ENCODE measurements at regions not wholly inside any gene's neighbourhood (a gene's known extent, or its start where the extent isn't known, plus 50 kb on each side); places are given as distances from the start of the nearest gene placed in this dataset.

- ChIA-PET CTCF (no interaction called here), POLR2A (no interaction called here)
- no peak overlapping the region for H3K4me3 Mint-ChIP-seq
- H3K27ac Mint-ChIP-seq = no peak overlapping the region
- H3K27me3 Mint-ChIP-seq = peaks cover 37% of the 10 kb centered on the region
- no peak for DNase-seq
- H3K4me1 Mint-ChIP-seq = no peaks in the 10 kb centered on the region
- peaks cover 2% of the 10 kb centered on the region for H3K36me3 Mint-ChIP-seq (ENCODE audit: low read depth)
- H3K9me3 Mint-ChIP-seq = peaks cover 2% of the 10 kb centered on the region
Observed at GRCh38 chr22:22099833-22100812, 117.5 kb upstream of the TOP3B start.

GRCh38 chr22:22099194-22099486 lies 116.6 kb upstream of the TOP3B start:
- no peaks in the 10 kb centered on the region for H3K4me1 Mint-ChIP-seq
- H3K27me3 Mint-ChIP-seq = peaks cover 39% of the 10 kb centered on the region
- H3K9me3 Mint-ChIP-seq = peaks cover 2% of the 10 kb centered on the region
- CTCF ChIA-PET = no interaction called here
- H3K36me3 Mint-ChIP-seq (ENCODE audit: low read depth) = peaks cover 2% of the 10 kb centered on the region
- POLR2A ChIA-PET = no interaction called here
- DNase-seq = no peak
- no peak overlapping the region for H3K27ac Mint-ChIP-seq
- no peak overlapping the region for H3K4me3 Mint-ChIP-seq

- Mint-ChIP-seq H3K4me3 (no peak overlapping the region), H3K4me1 (peaks cover 4% of the 10 kb centered on the region), H3K36me3 (ENCODE audit: low read depth) (peaks cover 2% of the 10 kb centered on the region), H3K9me3 (peaks cover 2% of the 10 kb centered on the region), H3K27me3 (peaks cover 40% of the 10 kb centered on the region), H3K27ac (no peak overlapping the region)
- CTCF ChIA-PET = interaction anchor here (1.3 kb wide), 1 partner anchor 12 kb away, joined by 4 read pairs; no protein-coding TSS in a partner anchor
- no peak for DNase-seq
- POLR2A ChIA-PET = no interaction called here
Observed at GRCh38 chr22:22098457-22099193, 116.0 kb upstream of the TOP3B start.

- CTCF ChIA-PET = interaction anchor here (1.3 kb wide), 1 partner anchor 13 kb away, joined by 4 read pairs; no protein-coding TSS in a partner anchor
Observed at GRCh38 chr22:22097727-22098228, 115.2 kb upstream of the TOP3B start.

GRCh38 chr22:22094921-22095320 lies 112.3 kb upstream of the TOP3B start:
- POLR2A ChIA-PET = no interaction called here
- CTCF ChIA-PET = no interaction called here
- Mint-ChIP-seq H3K9me3 (peaks cover 2% of the 10 kb centered on the region), H3K27ac (no peak overlapping the region), H3K4me1 (peaks cover 20% of the 10 kb centered on the region), H3K4me3 (no peak overlapping the region), H3K27me3 (peaks cover 33% of the 10 kb centered on the region), H3K36me3 (ENCODE audit: low read depth) (peaks cover 2% of the 10 kb centered on the region)
- no peak for DNase-seq

More at GRCh38 chr22:22097727-22098228, 115.2 kb upstream of the TOP3B start:
- Mint-ChIP-seq H3K4me1 (peaks cover 12% of the 10 kb centered on the region), H3K27ac (no peak overlapping the region), H3K9me3 (peaks cover 2% of the 10 kb centered on the region), H3K4me3 (no peak overlapping the region), H3K36me3 (ENCODE audit: low read depth) (peaks cover 2% of the 10 kb centered on the region), H3K27me3 (peaks cover 40% of the 10 kb centered on the region)
- no peak for DNase-seq
- POLR2A ChIA-PET = no interaction called here

GRCh38 chr22:22094514-22094913 lies 111.9 kb upstream of the TOP3B start:
- Mint-ChIP-seq H3K4me3 (no peak overlapping the region), H3K27me3 (peaks cover 33% of the 10 kb centered on the region), H3K36me3 (ENCODE audit: low read depth) (peaks cover 2% of the 10 kb centered on the region), H3K9me3 (peaks cover 2% of the 10 kb centered on the region), H3K27ac (no peak overlapping the region), H3K4me1 (peaks cover 20% of the 10 kb centered on the region)
- ChIA-PET POLR2A (no interaction called here), CTCF (no interaction called here)
- DNase-seq = no peak

- peaks cover 20% of the 10 kb centered on the region for H3K4me1 Mint-ChIP-seq
- peaks cover 2% of the 10 kb centered on the region for H3K9me3 Mint-ChIP-seq
- POLR2A ChIA-PET = no interaction called here
- peaks cover 30% of the 10 kb centered on the region for H3K27me3 Mint-ChIP-seq
- DNase-seq = no peak
- CTCF ChIA-PET = no interaction called here
- H3K36me3 Mint-ChIP-seq (ENCODE audit: low read depth) = peaks cover 2% of the 10 kb centered on the region
- no peak overlapping the region for H3K27ac Mint-ChIP-seq
- no peak overlapping the region for H3K4me3 Mint-ChIP-seq
Observed at GRCh38 chr22:22093743-22094142, 111.2 kb upstream of the TOP3B start.

GRCh38 chr22:22092974-22093373 lies 110.4 kb upstream of the TOP3B start:
- ChIA-PET CTCF (interaction anchor here (0.6 kb wide), 1 partner anchor 309 kb away, joined by 5 read pairs; no protein-coding TSS in a partner anchor), POLR2A (no interaction called here)
- H3K36me3 Mint-ChIP-seq (ENCODE audit: low read depth) = peaks cover 2% of the 10 kb centered on the region
- no peak overlapping the region for H3K27ac Mint-ChIP-seq
- DNase-seq = no peak
- H3K9me3 Mint-ChIP-seq = peaks cover 2% of the 10 kb centered on the region
- H3K4me1 Mint-ChIP-seq = peaks cover 20% of the 10 kb centered on the region
- H3K27me3 Mint-ChIP-seq = peaks cover 27% of the 10 kb centered on the region
- H3K4me3 Mint-ChIP-seq = no peak overlapping the region

- CTCF ChIA-PET = no interaction called here
- H3K4me3 Mint-ChIP-seq = no peak overlapping the region
- H3K27ac Mint-ChIP-seq = no peak overlapping the region
- H3K4me1 Mint-ChIP-seq = peaks cover 20% of the 10 kb centered on the region
- peaks cover 20% of the 10 kb centered on the region for H3K27me3 Mint-ChIP-seq
- peaks cover 2% of the 10 kb centered on the region for H3K9me3 Mint-ChIP-seq
- no peak for DNase-seq
- peaks cover 2% of the 10 kb centered on the region for H3K36me3 Mint-ChIP-seq (ENCODE audit: low read depth)
- POLR2A ChIA-PET = no interaction called here
Observed at GRCh38 chr22:22092101-22092500, 109.5 kb upstream of the TOP3B start.

- no peak overlapping the region for H3K27ac Mint-ChIP-seq
- H3K4me3 Mint-ChIP-seq = no peak overlapping the region
- peaks cover 15% of the 10 kb centered on the region for H3K27me3 Mint-ChIP-seq
- peaks cover 2% of the 10 kb centered on the region for H3K9me3 Mint-ChIP-seq
- H3K36me3 Mint-ChIP-seq (ENCODE audit: low read depth) = peaks cover 2% of the 10 kb centered on the region
- ChIA-PET CTCF (no interaction called here), POLR2A (no interaction called here)
- no peak for DNase-seq
- H3K4me1 Mint-ChIP-seq = peaks cover 20% of the 10 kb centered on the region
Observed at GRCh38 chr22:22091400-22091878, 108.9 kb upstream of the TOP3B start.

GRCh38 chr22:22090650-22091399 lies 108.2 kb upstream of the TOP3B start:
- Mint-ChIP-seq H3K9me3 (peaks cover 2% of the 10 kb centered on the region), H3K4me3 (no peak overlapping the region), H3K4me1 (peaks cover 20% of the 10 kb centered on the region), H3K36me3 (ENCODE audit: low read depth) (peaks cover 2% of the 10 kb centered on the region), H3K27me3 (peaks cover 10% of the 10 kb centered on the region), H3K27ac (no peak overlapping the region)
- ChIA-PET POLR2A (no interaction called here), CTCF (no interaction called here)
- no peak for DNase-seq

GRCh38 chr22:22089459-22090308 lies 107.1 kb upstream of the TOP3B start:
- DNase-seq = no peak
- no peak overlapping the region for H3K27ac Mint-ChIP-seq
- H3K27me3 Mint-ChIP-seq = peaks cover 3% of the 10 kb centered on the region
- no peaks in the 10 kb centered on the region for H3K9me3 Mint-ChIP-seq
- no peak overlapping the region for H3K4me3 Mint-ChIP-seq
- H3K36me3 Mint-ChIP-seq (ENCODE audit: low read depth) = no peaks in the 10 kb centered on the region
- POLR2A ChIA-PET = no interaction called here
- CTCF ChIA-PET = no interaction called here
- H3K4me1 Mint-ChIP-seq = peaks cover 20% of the 10 kb centered on the region
